GM18499 (cell line): ENCODE measurements at regions not wholly inside any gene's neighbourhood (a gene's known extent, or its start where the extent isn't known, plus 50 kb on each side); places are given as distances from the start of the nearest gene placed in this dataset.

Experiments used
- ATAC-seq: cut with Tn5 transposase; IDR thresholded peaks from one replicate; pipeline ENCODE4 v1.9.1; 2021; ENCODE audit warnings: moderate number of reproducible peaks; ENCODE audit not compliant: insufficient read depth, unreplicated experiment

DNA sequence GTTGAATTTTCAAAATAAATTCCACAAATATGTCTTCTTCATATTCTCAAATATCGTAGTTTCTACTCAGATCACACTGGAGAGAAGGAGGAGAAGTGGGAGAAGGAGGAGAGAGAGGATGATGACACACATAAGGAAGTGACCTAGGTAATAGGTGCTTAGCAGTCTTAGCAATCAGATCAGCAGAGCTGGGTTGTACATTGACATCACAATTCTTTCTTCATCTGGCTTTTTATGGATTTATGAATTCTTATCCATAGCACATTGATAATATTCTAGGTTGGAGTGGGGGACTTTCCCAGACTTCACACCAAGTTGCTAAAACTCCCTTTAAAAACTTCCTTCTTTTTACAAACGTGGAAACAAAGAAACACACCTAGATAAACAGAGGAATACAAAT lies 86.9 kb downstream of the FGF9 start:
- no peak for ATAC-seq

DNA sequence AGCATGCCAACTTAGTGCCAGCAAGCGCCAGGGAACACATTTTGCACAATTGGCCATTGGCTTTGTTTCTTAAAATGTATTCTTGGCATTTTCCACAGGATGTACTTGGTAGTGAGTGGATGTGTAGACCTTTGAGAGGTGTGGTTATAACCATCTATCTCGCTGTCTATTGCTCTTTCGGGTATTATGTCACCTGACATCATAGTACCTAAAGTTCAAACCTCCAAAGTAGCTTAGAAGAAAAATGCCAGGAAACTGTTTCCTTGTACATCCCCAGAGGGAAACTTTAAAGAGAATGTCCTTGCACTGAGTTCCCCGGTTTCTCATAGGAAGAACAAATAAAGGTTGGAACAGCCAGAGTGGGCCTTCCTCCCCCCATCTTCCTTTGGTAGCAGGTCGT lies 87.6 kb downstream of the FGF9 start:
- no peak for ATAC-seq

DNA sequence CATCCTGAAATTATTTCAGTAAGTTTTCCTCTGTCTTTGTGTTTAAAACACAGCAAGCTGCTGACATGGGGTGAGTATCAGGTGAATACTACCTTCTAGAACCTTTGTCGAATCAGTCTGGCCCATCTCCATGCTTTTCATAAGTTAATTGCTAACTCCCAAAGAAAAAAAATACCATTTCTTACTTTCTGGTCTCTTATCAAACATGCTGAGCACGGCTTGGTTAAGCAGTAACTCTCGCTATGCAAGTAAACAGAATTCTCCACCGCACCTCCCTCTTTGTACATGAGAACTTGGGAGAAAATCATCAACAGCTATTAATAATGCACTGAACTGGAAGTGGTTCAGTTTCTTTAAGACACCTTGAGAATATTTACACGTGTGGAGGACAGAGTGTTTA lies 88.6 kb downstream of the FGF9 start:
- no peak for ATAC-seq

DNA sequence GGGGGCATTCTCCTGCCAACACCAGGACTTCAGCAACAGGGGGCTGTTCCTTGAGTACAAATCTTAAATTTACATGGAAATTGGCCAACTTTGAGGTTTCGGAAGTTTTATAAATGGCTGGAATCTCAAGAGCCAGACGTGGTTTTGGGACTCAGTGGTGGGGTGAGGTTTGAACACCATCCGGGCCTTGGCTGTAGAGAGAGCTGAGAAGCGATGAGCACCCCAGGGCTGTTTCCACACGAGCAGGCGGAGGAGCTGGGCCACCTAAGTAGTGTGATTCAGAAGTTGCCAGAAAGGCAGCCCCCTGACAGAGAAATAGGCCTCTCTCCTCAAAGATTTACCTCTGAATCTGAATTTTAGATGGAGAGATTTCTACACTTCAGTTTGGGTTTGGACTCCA lies 89.0 kb downstream of the FGF9 start:
- ATAC-seq, result no peak

DNA sequence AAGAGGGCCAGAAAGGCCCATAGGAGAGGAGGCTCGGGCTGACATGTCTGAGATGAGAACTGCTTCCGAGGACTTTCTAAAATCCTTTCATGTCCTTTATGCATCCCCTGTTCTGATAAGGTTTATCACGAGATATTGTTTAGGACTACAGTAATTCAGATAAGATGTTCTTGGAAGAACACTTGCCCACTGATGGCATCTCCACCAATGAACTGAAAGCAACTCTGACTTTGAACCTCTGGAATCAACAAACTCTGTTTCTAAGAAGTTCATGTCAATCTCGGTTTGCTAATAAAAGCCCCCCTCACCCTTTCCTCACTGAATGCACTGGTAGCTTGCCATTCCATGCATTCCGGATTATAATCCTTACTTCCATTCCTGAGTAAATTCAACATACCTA lies 90.9 kb downstream of the FGF9 start:
- no peak for ATAC-seq

DNA sequence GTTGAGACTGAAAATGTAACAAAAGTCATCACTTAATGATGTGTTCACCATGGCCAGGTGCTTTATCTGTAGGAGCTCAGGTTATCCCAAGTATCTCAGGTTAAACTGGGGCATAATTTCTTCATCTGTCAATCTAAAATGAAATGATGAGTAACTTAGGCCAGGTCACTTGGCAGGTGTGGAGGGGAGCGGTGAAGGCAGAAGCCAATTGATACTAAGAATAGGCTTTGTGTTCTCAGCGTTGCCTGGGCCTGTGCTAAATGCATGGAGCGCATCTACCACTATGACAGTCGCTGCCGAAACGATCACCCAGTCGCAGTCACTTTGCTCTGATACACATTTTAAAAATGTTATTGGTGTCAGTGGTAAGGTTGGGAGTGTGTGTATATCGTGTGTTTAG lies 91.6 kb downstream of the FGF9 start:
- ATAC-seq, result no peak

DNA sequence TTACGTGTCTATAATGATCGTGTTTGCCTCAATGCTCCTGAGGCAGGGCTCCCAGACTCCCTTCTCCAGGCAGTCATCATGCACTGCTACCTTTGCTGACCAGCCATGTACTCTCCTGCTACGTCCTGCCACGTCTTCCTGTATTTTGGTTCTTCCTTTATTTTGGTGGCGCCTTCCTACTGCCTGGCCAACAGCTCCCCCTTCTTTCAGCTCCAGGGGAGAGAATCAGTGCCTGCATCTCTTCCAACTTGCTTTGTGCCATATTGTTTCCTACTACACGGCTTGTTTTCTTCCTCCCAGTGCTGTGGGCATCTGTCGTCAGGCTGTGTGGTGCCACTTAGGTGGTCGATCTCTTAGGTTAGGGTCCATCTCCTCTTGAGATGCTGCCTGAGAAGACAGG lies 96.2 kb downstream of the FGF9 start:
- ATAC-seq, result no peak

DNA sequence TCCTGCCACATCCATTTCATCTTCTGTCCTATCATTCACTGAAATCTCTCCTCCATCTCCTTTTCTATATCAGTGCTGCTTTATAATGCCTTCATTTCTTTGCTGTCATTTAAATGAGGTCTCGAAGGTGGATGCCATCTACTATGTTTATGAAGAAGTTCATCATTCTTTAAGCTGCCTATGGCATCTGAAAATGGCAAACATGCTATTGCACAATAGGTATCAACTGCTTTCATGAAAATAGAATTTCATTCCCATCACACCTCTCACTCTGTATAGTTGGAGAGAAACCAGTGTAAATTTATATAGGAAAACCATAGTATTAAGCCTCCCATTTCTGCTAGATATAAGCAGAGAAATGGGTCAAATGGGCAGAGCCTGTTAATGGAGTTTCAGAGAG lies 100.2 kb downstream of the FGF9 start:
- no peak for ATAC-seq

DNA sequence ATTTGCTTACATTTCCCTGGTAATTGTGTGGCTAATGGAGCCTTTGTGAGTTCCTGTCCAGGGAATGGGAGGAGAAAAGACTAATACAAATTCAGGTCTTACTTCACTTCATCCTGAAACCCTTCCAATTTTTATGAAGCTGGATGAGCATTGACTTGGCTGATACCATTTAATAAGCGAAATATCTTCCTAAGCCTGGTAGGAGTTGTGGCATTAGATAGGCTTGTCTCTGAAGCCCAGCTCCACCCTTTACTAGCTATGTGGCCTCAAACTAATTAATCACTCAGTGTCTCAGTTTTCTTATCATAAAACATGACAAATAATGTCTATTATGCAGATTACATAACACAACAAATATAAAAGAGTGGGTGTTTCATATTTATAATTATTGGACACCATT lies 106.3 kb downstream of the FGF9 start:
- ATAC-seq, result no peak

DNA sequence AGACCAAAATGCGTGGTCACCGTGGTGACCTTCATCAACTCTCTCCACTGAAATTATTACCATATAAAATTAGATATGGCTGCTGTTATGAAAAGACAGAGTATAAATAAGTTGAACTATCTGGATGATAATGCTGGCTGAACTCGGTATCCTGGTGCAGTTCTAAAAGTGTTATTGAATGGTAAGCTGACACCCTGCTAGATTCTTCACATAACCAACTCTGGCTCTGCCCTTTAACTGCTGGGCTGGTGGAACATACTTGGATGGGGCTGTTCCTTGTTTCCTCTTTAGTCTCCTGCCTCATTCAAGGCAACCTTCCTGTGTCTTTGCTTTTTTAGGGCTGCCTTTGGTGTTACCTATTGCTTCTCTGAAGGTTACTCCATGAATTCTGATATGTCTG lies 106.9 kb downstream of the FGF9 start:
- ATAC-seq, result no peak

DNA sequence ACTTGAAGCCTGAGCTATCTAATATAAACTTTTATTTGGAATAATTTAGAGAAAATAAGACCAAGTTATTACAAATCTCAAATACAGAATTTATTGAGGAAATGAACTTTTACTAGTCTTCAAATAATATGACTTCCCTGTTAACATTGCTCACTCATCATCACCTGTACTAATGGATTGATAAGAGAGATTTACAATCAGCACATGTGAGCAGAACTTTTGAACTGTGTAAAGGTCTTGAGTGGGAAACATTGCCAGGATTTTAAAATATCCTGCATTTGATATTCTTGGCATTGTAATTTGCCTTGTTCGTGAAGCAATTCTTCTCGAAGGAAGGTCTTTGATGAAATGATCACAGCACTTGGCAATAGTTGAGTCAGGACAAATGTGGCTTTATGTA lies 111.9 kb downstream of the FGF9 start:
- no peak for ATAC-seq

DNA sequence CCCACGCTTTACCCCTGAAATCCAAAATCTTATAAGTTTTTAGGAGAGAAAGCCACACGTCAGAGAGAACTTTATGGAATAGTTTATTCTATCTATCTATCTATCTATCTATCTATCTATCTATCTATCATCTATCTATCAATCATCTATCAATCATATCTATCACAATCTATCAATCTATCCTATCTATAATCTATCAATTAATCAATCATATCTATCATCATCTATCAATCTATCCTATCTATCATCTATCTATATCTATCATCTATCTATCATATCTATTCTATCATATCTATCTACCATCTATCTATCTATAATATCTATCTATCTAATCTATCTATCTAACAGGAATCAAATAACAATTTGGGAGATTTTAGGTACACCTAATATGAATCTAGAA lies 115.1 kb downstream of the FGF9 start:
- no peak for ATAC-seq

DNA sequence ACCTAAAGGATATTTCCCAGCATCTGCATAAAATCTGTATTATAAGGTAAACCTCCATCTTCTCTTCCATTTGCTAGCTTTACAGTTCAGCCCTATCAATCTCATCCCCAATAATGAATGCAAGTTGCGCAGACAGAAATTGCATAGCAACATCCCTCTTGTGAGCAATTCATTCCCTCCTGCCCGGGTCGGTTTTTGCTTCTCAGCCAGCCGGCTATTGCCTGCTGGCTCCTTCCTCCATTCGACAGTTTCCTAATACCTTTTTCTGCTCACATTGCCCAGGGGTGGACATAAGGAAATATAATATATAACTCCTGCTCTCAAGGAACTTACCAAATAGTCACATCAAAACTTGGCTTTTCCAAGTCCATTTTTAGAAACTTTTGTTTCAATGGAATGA lies 125.2 kb downstream of the FGF9 start:
- no peak for ATAC-seq

DNA sequence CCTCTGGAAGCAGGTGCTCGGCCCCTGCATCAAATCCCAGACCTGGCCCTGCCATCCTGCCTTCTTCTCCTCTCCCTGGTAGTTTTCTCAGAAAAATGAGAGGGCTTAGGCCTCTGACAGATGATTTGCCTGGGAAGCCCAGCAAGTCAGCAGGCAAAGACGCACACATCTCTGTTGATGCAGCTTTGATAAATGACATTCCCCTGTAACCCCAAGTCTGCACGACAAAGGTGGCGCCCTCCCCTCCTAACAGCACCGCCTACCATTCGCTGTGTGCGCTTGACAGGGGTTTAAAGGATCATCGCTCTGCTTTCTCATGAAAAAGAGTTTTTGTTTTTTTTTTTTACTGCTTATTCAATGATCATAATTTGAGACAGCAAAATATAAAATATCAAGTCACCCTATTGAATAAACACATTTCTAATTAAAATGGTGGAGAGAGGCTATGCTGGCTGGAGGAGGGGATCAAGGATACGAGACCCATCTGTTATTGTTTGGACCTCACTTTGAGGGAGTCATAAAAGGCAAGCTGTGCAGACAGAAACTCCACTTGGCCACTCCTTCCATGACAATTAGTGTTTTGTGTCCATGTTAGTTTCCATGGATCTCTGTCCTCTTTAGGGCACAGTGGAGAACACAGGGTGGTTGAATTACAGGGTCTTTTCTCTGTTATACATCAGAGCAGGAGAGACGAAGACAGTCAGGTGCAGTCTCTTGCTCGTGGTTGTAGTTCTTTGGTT lies 126.1 kb downstream of the FGF9 start:
- ATAC-seq, result no peak

DNA sequence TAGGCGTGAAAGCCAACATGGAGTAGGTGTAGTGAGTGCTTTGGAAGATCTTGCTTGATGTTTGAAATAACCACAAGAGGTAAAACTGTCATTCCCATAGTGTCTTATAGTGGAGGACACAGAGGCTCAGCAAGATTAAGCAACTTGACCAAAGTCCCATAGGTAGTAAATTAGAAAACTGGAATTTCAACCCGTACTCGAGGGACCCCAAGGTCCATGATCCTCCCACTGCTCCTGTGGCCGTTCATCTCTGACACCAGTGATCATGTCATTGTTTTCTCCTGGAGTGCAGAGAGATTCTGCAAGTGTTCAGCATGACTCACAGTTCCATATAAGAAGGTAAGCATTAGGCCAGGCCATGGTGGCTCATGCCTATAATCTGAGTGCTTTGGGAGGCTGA lies 126.9 kb downstream of the FGF9 start:
- no peak for ATAC-seq

DNA sequence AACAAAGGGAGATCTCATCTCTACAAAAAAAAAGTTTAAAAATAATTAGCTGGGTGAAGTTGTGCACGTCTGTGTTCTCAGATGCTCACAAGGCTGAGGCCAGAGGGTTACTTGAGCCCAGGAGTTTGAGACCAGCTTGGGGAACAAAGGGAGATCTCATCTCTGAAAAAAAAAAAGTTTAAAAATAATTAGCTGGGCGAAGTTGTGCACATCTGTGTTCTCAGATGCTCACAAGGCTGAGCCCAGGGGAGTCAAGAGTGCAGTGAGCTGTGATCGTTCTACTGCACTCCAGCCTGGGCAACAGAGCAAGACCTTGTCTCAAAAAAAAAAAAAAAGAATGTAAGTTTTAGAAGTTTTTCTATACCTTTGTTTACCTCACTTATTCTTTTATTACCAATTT lies 127.3 kb downstream of the FGF9 start:
- no peak for ATAC-seq

DNA sequence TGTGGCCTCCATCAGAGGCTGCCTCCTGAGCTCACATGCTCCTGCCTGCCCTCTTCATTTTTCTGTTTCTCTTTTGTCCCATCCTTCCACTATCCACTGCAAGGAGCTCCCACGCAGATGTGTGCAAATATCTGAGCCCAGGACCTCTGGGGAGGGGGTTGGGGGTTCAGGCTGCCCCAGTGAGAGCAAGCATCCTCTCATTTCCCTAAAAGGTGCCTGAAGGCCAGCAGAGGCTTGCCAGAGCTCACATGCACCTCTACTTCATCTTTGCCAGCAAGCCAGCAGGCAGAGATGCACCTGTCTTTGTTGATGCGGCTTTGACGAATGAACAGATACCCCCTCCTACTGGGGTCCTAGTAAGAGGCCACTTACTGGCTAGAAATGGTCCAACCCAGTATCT lies 128.8 kb downstream of the FGF9 start:
- ATAC-seq, result no peak

DNA sequence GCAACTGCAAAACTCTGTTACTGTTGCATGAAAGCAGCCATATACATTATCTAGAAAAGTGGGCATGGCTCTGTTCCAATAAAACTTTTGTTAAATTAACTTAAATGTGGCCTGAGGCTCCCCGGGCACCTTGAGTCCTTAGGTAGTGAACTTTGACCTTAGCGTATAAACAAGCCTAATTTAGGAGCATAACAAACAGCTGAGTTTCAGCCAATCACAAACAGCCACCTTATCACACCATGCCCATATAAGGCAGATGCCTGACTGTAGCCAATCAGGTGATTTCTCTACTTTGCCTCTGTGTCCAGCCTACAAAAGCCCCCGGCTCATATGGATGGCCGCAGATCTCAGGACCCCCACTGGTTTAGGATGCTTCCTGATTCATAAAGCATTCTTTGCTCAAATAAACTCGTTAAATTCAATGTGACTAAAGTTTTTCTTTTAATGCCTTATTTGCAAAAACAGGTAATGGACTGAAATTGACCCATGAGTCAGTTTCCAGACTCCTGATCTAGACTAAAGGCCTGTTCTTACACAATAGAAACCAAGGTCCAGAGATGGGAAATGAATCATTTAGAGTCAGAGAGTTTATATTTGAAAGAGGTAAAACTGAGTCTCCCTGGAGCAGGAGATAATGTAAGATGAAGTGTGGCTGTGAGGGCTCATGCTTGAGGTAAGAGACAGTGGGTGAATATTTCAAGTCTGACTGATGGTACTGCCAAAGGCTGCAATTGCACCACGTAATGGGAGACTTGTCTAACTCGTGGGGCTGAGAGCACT lies 130.2 kb downstream of the FGF9 start:
- no peak for ATAC-seq

DNA sequence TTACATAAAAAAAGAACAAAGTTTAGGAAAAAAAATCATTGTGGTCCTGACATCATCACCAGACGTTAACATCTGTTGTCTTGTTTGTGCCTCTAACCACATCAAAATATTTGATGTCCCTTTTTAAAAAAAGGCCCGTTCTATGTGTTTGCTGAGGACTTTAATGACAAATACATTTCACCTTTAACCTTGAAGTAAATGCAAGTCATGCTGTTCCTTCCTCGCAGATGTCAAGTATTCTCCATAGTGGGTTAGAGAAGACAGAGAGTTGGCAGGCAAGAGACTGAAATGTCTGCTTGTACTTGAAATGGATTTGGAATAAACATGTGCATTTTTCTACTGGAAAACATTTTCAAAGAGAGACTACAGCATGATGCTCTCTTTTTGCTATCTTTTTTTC lies 134.9 kb downstream of the FGF9 start:
- ATAC-seq, result no peak

DNA sequence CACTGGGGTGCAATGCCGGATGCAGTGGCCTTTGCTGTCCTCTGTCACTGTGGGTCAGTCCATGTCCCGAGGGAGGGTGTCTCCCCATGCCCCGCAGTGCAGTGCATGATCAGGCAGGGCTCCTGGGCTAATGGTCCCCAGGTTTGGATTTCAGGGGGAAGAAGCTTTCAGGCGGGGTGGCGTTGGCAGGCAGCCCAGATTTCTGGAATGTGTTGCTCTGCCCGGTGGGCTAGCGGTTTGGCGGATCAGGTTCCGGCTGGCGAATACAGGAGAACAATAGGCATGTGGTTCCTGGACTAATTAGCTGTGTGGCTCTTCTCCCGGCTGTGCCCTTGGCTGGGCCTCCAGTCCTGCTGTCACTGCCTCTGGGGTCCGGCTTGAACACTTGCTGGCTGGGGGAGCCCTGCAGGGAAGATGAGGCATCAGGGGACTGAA lies 141.3 kb downstream of the FGF9 start:
- ATAC-seq, result no peak

DNA sequence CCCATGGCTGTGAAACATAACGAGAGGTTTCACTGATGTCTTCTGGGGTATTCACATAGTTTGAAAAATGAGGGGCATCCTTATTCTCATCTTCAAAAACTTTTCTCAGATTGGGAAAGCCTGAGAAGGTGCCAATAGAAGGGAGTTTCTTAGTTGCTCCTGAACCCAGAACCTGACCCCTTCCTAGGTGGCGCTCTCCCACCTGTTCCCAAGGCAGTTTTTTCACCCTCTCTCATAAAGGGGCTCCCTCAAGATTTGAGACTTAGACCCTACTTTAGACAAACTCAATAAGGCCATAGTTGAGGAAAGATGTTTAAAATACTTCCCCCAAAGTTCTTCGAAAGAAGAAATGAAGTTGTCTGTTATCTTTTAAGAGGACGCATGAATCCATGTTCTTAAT lies 142.2 kb downstream of the FGF9 start:
- ATAC-seq, result no peak

DNA sequence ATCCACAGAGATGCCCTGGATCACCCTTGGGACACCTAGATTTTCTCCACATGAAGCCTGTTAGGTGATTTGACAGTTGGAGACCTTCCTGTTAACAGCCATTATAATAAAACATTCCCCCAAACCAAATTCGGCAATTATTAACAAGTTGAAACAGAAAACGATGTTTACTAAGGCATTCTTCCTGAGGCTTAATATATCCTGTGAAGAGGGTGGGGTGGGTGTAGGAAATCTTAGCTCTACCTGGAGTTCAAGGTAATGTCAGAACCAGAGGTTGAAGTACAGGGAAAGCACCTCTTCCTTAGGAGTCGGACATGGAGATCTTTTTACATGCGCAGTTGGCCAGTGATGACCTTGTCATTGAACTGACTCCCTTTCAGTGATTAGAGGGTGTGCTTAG lies 143.0 kb downstream of the FGF9 start:
- ATAC-seq, result no peak
